ENCODE measurements at regions not wholly inside any gene's neighbourhood (a gene's known extent, or its start where the extent isn't known, plus 50 kb on each side); places are given as distances from the start of the nearest gene placed in this dataset.

GRCh38 chr2:207239754-207240494, 74.2 kb upstream of the KLF7 start:
- Histone ChIP-seq H3K79me2 (ENCODE audit: insufficient read depth, low read length) (peaks cover 5% of the 10 kb centered on the region), H3K4me3 (replicated peaks in 1 of 3; ENCODE audit: low read depth in 2 of 3, low read length in 3 of 3) (peak overlapping the region in 1 of 3 experiments; percentile 42), H3K4me1 (ENCODE audit: control insufficient read depth in 1 of 2, insufficient read depth in 2 of 2, low read length in 2 of 2) (peaks cover 72 to 83% of the 10 kb centered on the region in 2 donors), H3K36me3 (replicated peaks in 1 of 2; ENCODE audit: control insufficient read depth in 1 of 2, insufficient read depth in 2 of 2, low read length in 2 of 2) (no peaks in the 10 kb centered on the region), H3K9me3 (replicated peaks in 1 of 2; ENCODE audit: control insufficient read depth in 1 of 2, insufficient read depth in 1 of 2, low read length in 2 of 2) (peaks cover 4 to 9% of the 10 kb centered on the region in 2 donors), H3K4me2 (replicated peaks; ENCODE audit: extremely low read depth, low read length, poor library complexity, severe bottlenecking) (peak overlapping the region; percentile 55), H3K9ac (ENCODE audit: insufficient read depth, low read length, poor library complexity, severe bottlenecking) (peak overlapping the region; percentile 9), H4K20me1 (ENCODE audit: insufficient read depth, low read length) (no peaks in the 10 kb centered on the region), H3K27ac (ENCODE audit: low read depth in 1 of 2, low read length in 2 of 2) (peak overlapping the region; percentile 65 to 81), H2AFZ (ENCODE audit: insufficient read depth, low read depth, low read length, poor library complexity, severe bottlenecking) (peak overlapping the region; percentile 13), H3K27me3 (ENCODE audit: control insufficient read depth in 2 of 2, insufficient read depth in 2 of 2, low read length in 2 of 2) (no peaks in the 10 kb centered on the region)
- H3K27me3 Mint-ChIP-seq (ENCODE audit: low read depth in 3 of 3), result no peaks in the 10 kb centered on the region
- peaks cover 15% of the 10 kb centered on the region for H3K4me1 Mint-ChIP-seq
- H3K4me3 Mint-ChIP-seq, result peak overlapping the region in 1 of 2 donors; percentile 52
- DNase-seq, result no peak
- H3K27ac Mint-ChIP-seq, result peak overlapping the region in 2 of 7 donors; percentile 90 to 95
- H3K9me3 Mint-ChIP-seq, result peaks cover 7 to 11% (median 9%) of the 10 kb centered on the region in 7 donors
- peaks cover 11 to 14% of the 10 kb centered on the region in 2 donors for H3K36me3 Mint-ChIP-seq
- intact Hi-C loops (cut with micrococcal nuclease), result loop anchor here (5.0 kb wide), 2 partner anchors 78 to 98 kb away; no protein-coding TSS in a partner anchor
- 56% methylated on average over 7 of the region's 9 CpGs for WGBS (ENCODE audit: insufficient coverage)
- TF ChIP-seq, protein P1, sequence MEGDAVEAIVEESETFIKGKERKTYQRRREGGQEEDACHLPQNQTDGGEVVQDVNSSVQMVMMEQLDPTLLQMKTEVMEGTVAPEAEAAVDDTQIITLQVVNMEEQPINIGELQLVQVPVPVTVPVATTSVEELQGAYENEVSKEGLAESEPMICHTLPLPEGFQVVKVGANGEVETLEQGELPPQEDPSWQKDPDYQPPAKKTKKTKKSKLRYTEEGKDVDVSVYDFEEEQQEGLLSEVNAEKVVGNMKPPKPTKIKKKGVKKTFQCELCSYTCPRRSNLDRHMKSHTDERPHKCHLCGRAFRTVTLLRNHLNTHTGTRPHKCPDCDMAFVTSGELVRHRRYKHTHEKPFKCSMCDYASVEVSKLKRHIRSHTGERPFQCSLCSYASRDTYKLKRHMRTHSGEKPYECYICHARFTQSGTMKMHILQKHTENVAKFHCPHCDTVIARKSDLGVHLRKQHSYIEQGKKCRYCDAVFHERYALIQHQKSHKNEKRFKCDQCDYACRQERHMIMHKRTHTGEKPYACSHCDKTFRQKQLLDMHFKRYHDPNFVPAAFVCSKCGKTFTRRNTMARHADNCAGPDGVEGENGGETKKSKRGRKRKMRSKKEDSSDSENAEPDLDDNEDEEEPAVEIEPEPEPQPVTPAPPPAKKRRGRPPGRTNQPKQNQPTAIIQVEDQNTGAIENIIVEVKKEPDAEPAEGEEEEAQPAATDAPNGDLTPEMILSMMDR (IDR thresholded peaks at IDR 0.05), result no peak

- Histone ChIP-seq H3K4me2 (replicated peaks; ENCODE audit: extremely low read depth, low read length, poor library complexity, severe bottlenecking) (peak overlapping the region; percentile 55), H2AFZ (ENCODE audit: insufficient read depth, low read depth, low read length, poor library complexity, severe bottlenecking) (peak overlapping the region; percentile 25), H4K20me1 (ENCODE audit: insufficient read depth, low read length) (no peaks in the 10 kb centered on the region), H3K27ac (ENCODE audit: low read depth in 1 of 2, low read length in 2 of 2) (peak overlapping the region in 1 of 2 donors; percentile 81), H3K79me2 (ENCODE audit: insufficient read depth, low read length) (peaks cover 5% of the 10 kb centered on the region), H3K27me3 (ENCODE audit: control insufficient read depth in 2 of 2, insufficient read depth in 2 of 2, low read length in 2 of 2) (no peaks in the 10 kb centered on the region), H3K4me3 (replicated peaks in 1 of 3; ENCODE audit: low read depth in 2 of 3, low read length in 3 of 3) (peak overlapping the region in 1 of 3 experiments; percentile 42), H3K36me3 (replicated peaks in 1 of 2; ENCODE audit: control insufficient read depth in 1 of 2, insufficient read depth in 2 of 2, low read length in 2 of 2) (no peaks in the 10 kb centered on the region), H3K9me3 (replicated peaks in 1 of 2; ENCODE audit: control insufficient read depth in 1 of 2, insufficient read depth in 1 of 2, low read length in 2 of 2) (peaks cover 0 to 1% of the 10 kb centered on the region in 2 donors), H3K9ac (ENCODE audit: insufficient read depth, low read length, poor library complexity, severe bottlenecking) (no peak overlapping the region), H3K4me1 (ENCODE audit: control insufficient read depth in 1 of 2, insufficient read depth in 2 of 2, low read length in 2 of 2) (peaks cover 65 to 79% of the 10 kb centered on the region in 2 donors)
- TF ChIP-seq, protein P1 (IDR thresholded peaks at IDR 0.05), result no peak
- peaks cover 0 to 8% (median 2%) of the 10 kb centered on the region in 7 donors for H3K9me3 Mint-ChIP-seq
- no peak overlapping the region for H3K4me3 Mint-ChIP-seq
- WGBS (ENCODE audit: insufficient coverage), result 0% methylated on average over 1 of the region's 1 CpG
- intact Hi-C loops (cut with micrococcal nuclease), result loop anchor here in 1 of 2 donors (5.0 kb wide), 1 partner anchor 78 kb away; no protein-coding TSS in a partner anchor
- H3K36me3 Mint-ChIP-seq, result peaks cover 9 to 11% of the 10 kb centered on the region in 2 donors
- H3K27me3 Mint-ChIP-seq (ENCODE audit: low read depth in 3 of 3), result no peaks in the 10 kb centered on the region
- H3K4me1 Mint-ChIP-seq, result peaks cover 18% of the 10 kb centered on the region
- DNase-seq, result no peak
- H3K27ac Mint-ChIP-seq, result no peak overlapping the region
Observed at GRCh38 chr2:207240649-207241048, 74.9 kb upstream of the KLF7 start.
